ENCODE measurements at regions not wholly inside any gene's neighbourhood (a gene's known extent, or its start where the extent isn't known, plus 50 kb on each side); places are given as distances from the start of the nearest gene placed in this dataset.

DNA sequence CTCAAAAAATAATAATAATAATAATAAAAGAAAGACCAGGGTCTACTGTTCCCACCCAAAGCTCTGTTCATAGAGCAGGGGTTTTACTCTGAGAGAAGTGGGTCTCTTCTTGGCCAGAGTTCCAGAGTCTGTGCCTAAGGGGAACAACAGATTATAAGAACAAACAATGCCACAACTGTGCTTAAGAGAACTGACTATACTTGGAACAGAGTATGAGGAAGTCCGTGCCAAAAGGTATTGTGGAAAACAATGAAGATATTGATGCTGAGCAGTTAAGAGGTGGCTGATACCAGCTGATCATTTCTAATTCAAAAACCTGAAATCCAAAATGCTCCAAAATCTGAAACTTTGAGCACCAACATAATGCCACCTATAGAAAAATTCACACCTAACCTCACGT lies 229.6 kb downstream of the FBXO8 start:
- TF ChIP-seq POLR2A (IDR thresholded peaks at IDR 0.05; ENCODE audit: control extremely low read depth in 1 of 2, low read depth in 2 of 2, low read length in 2 of 2): no peak
- no peak for TF ChIP-seq SIRT6 (IDR thresholded peaks at IDR 0.05; ENCODE audit: low read length)
- no peak for TF ChIP-seq SP4 (IDR thresholded peaks at IDR 0.05; ENCODE audit: low read length)
- no peak for TF ChIP-seq CTCF (IDR thresholded peaks at IDR 0.05; ENCODE audit: control extremely low read depth in 1 of 3, insufficient read depth in 1 of 3, low read depth in 1 of 3, low read length in 3 of 3)
- no peak for TF ChIP-seq ATF2 (IDR thresholded peaks at IDR 0.05; ENCODE audit: low read length)
- TF ChIP-seq TAF1 (IDR thresholded peaks at IDR 0.05; ENCODE audit: low read depth, low read length): no peak
- TF ChIP-seq RBBP5 (IDR thresholded peaks at IDR 0.05; ENCODE audit: borderline replicate concordance, low read depth, low read length): no peak
- no peak for TF ChIP-seq EZH2 (IDR thresholded peaks at IDR 0.05; ENCODE audit: low read depth, low read length, severe bottlenecking)
- TF ChIP-seq TEAD4 (IDR thresholded peaks at IDR 0.05; ENCODE audit: low read depth, low read length): no peak
- TF ChIP-seq GABPA (IDR thresholded peaks at IDR 0.05; ENCODE audit: borderline replicate concordance, insufficient read depth, low read length): no peak
- no peak for TF ChIP-seq EP300 (IDR thresholded peaks at IDR 0.05; ENCODE audit: borderline replicate concordance in 1 of 2, low read depth in 2 of 2, low read length in 2 of 2)
- TF ChIP-seq MAX (IDR thresholded peaks at IDR 0.05): no peak
- no peak for TF ChIP-seq TCF12 (IDR thresholded peaks at IDR 0.05; ENCODE audit: low read depth, low read length)
- no peak for TF ChIP-seq SRF (IDR thresholded peaks at IDR 0.05; ENCODE audit: low read depth, low read length)
